MG63 (cell line): ENCODE measurements at regions not wholly inside any gene's neighbourhood (a gene's known extent, or its start where the extent isn't known, plus 50 kb on each side); places are given as distances from the start of the nearest gene placed in this dataset.

ENCODE experiments used
- DNase-seq: peaks from one replicate; pipeline ENCODE4 v3.0.0-alpha.2; 2020
- H3K27me3 ChIP-seq: fragments of 250-450 bp; sonication (Bioruptor Pico); 2 replicates; pipeline ENCODE4 v1.5.1; 2020; ENCODE audit warnings: mild to moderate bottlenecking, moderate library complexity
- H3K36me3 ChIP-seq: fragments of 250-450 bp; sonication (Bioruptor Pico); 2 replicates; pipeline ENCODE4 v1.5.1; 2020; ENCODE audit warnings: mild to moderate bottlenecking, moderate library complexity
- H3K4me3 ChIP-seq: fragments of 250-450 bp; sonication (Bioruptor Pico); 2 replicates; pipeline ENCODE4 v1.5.1; 2020; ENCODE audit warnings: mild to moderate bottlenecking, moderate library complexity
- H3K9me3 ChIP-seq: fragments of 250-450 bp; sonication (Bioruptor Pico); 2 replicates; pipeline ENCODE4 v1.5.1; 2020; ENCODE audit warnings: mild to moderate bottlenecking, moderate library complexity

DNA sequence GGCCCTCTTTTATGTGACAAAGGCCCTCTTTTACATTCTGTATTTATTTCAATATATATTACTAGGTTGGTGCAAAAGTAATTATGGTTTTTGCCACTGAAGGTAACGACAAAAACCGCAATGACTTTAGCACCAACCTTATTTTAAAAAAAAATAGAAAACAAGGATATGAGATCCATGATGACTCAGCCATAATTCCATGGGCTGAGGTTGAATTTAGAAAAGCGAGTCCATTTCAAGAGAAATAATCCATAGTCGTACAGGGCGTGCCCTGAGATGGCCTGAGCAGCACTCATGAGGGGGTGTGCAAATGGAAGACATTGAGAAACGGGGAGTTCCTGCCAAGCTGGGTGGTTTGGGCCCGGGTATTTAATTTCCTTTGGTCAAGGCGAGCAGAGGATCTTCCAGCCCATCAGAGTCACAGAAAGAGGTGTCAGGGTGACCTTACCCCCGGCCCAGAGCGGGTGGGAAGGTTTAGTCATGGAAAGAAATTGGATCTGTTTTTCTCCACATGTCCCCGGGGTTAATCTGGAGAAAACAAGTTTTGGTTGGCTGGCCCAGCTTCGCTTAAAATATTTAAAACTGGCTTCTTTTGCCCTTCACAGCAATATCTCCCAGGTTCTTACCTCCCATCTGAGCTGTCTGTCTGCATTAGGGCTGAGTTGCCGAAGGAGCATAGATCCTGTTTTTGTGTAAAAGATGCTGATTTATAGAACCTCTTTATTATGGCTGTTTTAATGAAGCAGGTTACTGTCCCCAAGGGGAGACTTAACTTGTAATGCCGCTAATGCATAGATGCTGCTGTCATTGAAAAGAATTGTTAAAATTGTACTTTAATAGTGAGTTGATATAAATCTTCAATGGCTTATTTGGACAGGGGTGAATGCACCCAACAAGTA, 255.6 kb downstream of the PREX1 start:
- no peaks in the 10 kb centered on the region for H3K9me3 ChIP-seq
- no peaks in the 10 kb centered on the region for H3K36me3 ChIP-seq
- no peak for DNase-seq
- H3K27me3 ChIP-seq, result peaks cover 8% of the 10 kb centered on the region; the same call in 1 of the 2 replicates
- H3K4me3 ChIP-seq, result no peak overlapping the region

DNA sequence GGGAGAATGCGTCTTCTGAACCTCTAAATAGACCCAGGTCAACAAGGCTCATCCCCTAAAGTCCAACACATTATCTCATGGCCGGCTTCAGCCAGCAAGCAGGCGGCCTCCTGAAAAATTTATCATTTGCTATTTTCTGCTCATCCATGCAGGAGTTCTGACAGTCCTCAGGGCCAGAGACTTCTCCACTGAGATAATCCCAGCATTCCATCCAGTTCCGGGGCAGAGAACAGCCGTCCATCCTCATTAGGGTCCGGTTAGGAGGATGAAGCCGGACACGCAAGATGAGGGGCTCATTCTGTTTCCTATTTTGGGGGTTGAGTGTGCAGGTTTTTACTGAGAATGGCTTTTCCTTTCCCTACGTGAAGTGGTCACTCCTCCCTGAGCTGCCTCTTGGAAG, 258.1 kb downstream of the PREX1 start:
- DNase-seq, result no peak
- H3K4me3 ChIP-seq, result no peak overlapping the region
- H3K36me3 ChIP-seq, result no peaks in the 10 kb centered on the region
- H3K27me3 ChIP-seq, result peaks cover 13% of the 10 kb centered on the region; the same call in 1 of the 2 replicates
- no peaks in the 10 kb centered on the region for H3K9me3 ChIP-seq

DNA sequence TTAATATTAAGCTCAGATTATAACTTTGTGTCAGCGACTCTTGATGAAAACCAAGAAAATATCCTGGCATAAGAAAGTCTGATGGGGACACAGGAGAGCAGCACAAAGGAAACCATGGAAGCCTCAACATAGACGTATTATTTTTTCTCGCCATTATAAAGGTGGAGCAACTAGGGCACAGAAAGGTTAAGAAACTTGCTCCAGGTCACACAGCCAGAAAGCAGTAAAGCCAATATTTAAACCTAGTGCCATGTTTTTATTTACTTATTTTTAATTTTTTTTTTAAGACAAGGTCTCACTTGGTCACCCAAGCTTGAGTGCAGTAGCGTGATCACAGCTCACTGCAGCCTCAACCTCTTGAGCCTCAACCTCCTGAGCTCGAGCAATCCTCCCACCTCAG, 259.3 kb downstream of the PREX1 start:
- Histone ChIP-seq H3K9me3 (0 out of 2 replicates have a peak, but pooled peaks cover 2% of the 10 kb centered on the region), H3K27me3 (peaks cover 13% of the 10 kb centered on the region; the same call in 1 of the 2 replicates), H3K4me3 (no peak overlapping the region), H3K36me3 (no peaks in the 10 kb centered on the region)
- no peak for DNase-seq

DNA sequence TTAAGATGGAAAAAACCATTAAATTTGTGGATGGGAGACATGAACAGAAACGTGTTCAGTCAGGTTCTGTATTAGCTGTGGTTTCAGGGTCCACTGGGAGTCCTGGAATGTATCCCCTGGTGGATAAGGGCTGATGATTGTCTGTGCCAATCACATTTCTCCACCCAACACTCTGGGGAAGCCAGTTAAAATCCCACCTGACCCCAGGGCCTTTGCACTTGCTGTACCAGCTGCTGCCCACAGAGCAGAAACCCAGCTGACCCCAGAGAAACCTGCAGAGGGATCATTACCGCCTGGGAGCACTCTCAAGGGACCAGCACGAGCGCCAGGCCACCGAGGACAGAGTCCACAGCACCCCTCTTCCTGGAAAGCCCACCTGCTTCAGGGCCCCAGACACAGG, 260.7 kb downstream of the PREX1 start:
- Histone ChIP-seq H3K27me3 (peaks cover 13% of the 10 kb centered on the region; the same call in 1 of the 2 replicates), H3K9me3 (peaks cover 4% of the 10 kb centered on the region; the same call in 1 of the 2 replicates)
- DNase-seq, result no peak

DNA sequence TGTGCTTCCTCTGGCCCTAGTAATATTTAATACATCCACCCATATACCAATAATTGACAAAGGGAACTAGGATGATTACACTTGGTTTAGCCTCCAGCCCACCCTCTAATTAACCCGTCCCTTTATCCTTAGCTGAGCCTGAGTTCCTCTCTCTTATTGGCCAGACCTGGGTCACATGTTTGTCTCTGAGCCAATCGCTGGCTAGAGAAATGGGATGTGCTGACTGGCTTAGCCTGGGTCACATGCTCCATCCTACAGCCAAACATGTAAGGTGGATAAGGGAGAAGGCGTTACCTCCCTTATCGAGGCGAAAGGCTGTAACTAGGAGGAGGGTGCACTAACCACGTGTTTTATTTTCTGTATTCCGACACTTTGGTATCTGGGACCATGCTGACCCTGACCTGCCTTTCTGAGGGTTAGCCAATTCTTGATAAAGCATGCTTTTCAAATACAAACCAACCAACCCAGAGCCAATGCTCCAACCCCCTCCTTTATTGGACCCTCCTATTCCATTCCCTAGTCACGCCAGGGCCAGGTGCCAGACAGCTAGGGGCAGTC, 262.7 kb downstream of the PREX1 start:
- no peak for DNase-seq
- Histone ChIP-seq H3K4me3 (no peak overlapping the region), H3K36me3 (no peaks in the 10 kb centered on the region), H3K9me3 (peaks cover 4% of the 10 kb centered on the region; the same call in 1 of the 2 replicates), H3K27me3 (peaks cover 13% of the 10 kb centered on the region; the same call in 1 of the 2 replicates)

More for the DNA sequence above, 260.7 kb downstream of the PREX1 start:
- no peak overlapping the region for H3K4me3 ChIP-seq
- no peaks in the 10 kb centered on the region for H3K36me3 ChIP-seq

DNA sequence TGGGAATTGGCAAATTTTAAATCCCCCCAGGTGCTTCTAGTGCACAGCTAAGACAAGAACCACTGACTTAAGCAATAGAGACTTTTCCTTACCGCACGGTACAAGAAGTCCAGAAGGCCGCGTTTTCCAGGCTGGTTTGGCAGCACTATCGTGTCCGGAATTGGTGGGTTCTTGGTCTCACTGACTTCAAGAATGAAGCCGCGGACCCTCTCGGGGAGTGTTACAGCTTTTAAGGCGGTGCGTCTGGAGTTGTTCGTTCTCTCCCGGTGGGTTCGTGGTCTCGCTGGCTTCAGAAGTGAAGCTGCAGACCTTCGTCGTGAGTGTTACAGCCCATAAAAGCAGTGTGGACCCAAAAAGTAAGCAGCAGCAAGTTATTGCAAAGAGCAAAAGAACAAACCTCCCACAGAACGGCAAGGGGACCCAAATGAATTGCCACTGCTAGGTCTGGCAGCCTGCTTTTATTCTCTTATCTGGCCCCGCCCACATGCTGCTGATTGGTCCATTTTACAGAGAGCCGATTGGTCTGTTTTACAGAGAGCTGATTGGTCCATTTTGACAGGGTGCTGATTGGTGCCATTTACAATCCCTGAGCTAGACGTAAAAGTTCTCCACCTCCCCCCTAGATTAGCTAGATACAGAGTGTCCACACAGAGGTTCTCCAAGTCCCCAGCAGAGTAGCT, 264.5 kb downstream of the PREX1 start:
- Histone ChIP-seq H3K9me3 (peaks cover 4% of the 10 kb centered on the region; the same call in 1 of the 2 replicates), H3K27me3 (peaks cover 8% of the 10 kb centered on the region; the same call in 1 of the 2 replicates), H3K36me3 (no peaks in the 10 kb centered on the region), H3K4me3 (no peak overlapping the region)
- no peak for DNase-seq

DNA sequence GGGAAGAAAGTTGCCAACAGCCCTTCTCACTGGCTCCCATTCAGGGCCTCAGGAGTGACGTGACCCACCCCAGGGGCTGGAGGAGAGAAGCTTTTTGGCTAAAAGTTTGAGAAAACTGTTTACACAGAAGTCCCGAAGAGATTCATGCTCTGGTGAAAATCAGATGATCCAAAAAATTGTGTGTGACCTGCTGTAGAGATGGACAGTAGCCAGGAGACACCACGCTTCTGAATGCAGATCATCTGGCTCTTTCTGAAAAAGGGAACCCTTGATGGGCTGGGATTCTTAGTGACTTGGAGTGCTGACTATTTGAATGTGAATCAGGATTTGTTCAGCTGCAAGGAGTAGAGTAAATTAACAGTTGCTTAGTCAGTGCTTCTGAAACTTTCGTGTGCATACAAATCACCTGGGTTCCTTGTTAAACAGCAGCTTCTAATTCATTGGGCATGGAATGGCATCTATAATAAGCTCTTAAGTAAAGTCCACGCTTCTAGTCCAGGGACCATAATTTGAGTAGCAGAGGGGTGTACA, 265.1 kb downstream of the PREX1 start:
- no peak for DNase-seq
- no peak overlapping the region for H3K4me3 ChIP-seq
- H3K36me3 ChIP-seq, result no peaks in the 10 kb centered on the region
- H3K27me3 ChIP-seq, result peaks cover 7% of the 10 kb centered on the region; the same call in 1 of the 2 replicates
- peaks cover 4% of the 10 kb centered on the region; the same call in 1 of the 2 replicates for H3K9me3 ChIP-seq

DNA sequence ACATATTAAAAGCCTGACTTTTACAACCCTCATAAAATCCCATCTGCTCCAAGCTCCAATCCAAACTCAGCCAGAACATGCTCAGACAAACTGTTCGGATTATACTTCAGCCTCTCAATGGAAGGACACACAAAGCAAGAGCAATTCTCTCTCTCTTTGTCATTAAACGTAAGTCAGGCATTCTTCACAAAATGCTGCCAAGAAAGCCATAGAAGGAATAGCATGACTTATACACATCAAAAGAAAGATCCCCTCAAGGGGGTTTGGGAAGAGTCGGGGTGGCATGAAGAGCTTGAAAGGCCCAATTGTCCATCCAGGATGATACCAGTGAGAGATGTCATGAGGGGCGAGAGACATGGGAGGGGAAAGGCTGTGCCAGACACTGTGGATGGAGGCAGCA, 268.9 kb downstream of the PREX1 start:
- H3K4me3 ChIP-seq, result no peak overlapping the region
- peaks cover 4% of the 10 kb centered on the region; the same call in 1 of the 2 replicates for H3K9me3 ChIP-seq
- no peak for DNase-seq
- H3K27me3 ChIP-seq, result peaks cover 13% of the 10 kb centered on the region
- no peaks in the 10 kb centered on the region for H3K36me3 ChIP-seq

DNA sequence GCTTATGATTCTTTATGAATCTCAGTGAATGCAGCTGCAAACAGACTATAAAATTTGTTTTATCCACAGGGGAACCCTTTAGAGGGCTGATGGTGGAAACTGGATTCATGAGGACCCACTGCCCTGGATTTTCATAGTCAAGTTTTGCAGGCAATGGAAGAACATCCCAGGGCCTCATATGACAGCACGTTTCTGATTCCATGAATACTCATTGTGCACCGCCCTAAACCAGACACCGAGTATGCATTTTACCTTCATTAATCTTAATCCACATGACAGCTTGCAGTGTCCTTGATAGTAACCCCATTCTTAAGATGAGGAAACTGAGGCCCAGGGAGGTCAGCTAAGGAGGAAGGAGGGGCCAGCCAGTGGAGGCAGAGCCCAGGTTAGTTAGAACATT, 270.4 kb downstream of the PREX1 start:
- Histone ChIP-seq H3K36me3 (no peaks in the 10 kb centered on the region), H3K27me3 (peaks cover 17% of the 10 kb centered on the region), H3K4me3 (no peak overlapping the region), H3K9me3 (no peaks in the 10 kb centered on the region)
- no peak for DNase-seq

DNA sequence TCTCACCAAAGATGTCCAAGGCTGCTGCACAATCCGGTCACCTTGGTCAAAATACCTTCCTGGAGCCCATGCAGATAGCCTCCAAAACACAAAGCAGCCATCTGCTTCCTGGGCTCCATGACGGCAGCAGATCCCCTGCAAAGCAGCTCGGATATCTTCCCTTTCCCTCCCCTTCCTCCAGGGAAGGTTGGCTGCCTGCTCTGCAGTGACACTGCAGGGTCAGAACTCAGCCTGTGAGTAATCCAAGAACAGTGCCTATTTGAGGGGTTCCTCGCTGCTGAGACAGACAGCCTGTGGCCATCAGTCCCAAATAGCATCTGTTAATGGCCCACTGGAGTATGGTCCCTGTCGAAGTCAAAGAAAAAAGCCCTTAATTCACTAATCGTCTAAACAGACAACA, 270.8 kb downstream of the PREX1 start:
- no peak overlapping the region for H3K4me3 ChIP-seq
- peaks cover 17% of the 10 kb centered on the region for H3K27me3 ChIP-seq
- H3K36me3 ChIP-seq, result no peaks in the 10 kb centered on the region
- no peak for DNase-seq
- no peaks in the 10 kb centered on the region for H3K9me3 ChIP-seq

DNA sequence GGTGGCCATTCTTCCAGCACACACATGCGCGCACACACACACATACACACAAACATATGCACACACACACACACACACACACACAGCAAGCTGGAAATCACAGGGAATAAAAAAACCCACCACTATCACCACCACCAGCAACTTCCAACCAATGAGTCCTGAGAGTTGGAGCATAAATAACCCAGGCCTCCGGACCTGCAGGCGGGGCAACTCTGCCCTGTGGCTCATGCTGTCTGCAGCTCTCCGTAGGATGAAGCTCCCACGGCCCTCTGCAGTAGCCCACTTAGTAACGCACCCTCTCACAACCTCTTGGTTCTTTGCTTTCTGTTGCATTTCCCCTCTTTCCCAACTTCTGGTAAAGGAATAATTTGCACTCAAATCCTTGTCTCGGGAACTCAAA, 275.2 kb downstream of the PREX1 start:
- DNase-seq, result no peak
- Histone ChIP-seq H3K27me3 (peaks cover 17% of the 10 kb centered on the region), H3K4me3 (no peak overlapping the region), H3K36me3 (no peaks in the 10 kb centered on the region), H3K9me3 (no peaks in the 10 kb centered on the region)

DNA sequence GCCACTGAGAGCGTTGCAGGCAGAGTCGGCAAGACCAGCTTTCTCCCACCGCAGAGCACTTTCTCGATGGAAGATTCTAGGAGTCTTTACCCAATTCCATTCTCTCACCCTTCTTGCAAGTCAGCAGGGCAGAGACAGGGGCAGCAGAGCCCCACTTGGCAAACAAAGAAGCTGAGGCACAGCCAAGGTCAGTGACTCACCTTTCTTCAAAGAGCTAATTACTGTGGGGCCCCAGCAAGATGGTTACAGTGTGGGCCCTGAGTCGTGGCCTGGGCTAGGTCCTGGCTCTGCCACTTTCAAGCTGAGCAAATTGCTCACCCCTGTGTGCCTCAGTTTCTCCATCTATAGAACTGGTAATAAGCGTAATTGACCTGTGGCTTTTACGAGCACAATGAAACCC, 277.0 kb downstream of the PREX1 start:
- DNase-seq, result peak; percentile 55
- Histone ChIP-seq H3K36me3 (no peaks in the 10 kb centered on the region), H3K9me3 (no peaks in the 10 kb centered on the region), H3K4me3 (no peak overlapping the region), H3K27me3 (peaks cover 16% of the 10 kb centered on the region)

DNA sequence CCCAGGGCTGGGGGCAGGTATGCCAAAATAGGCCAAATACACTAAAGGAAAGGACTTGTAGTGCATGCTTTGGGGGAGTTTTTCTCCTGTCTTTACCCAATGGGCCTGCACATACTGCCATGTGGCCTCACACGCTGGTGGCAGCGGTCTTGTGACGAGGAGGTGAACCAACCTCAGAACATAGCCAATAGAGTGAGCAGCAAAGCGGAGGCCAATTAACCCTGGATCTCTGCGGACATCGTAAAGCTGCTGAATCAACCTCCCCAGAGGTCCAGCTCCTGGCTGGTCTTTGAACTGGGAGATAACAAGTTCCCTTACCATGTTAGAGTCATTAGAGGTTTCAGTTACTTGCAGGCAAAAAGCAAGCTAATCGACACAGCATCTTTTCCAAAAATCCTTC, 280.1 kb downstream of the PREX1 start:
- no peak for DNase-seq
- Histone ChIP-seq H3K4me3 (no peak overlapping the region), H3K27me3 (peaks cover 15% of the 10 kb centered on the region; the same call in 1 of the 2 replicates), H3K9me3 (peaks cover 1% of the 10 kb centered on the region; the same call in 1 of the 2 replicates), H3K36me3 (no peaks in the 10 kb centered on the region)

DNA sequence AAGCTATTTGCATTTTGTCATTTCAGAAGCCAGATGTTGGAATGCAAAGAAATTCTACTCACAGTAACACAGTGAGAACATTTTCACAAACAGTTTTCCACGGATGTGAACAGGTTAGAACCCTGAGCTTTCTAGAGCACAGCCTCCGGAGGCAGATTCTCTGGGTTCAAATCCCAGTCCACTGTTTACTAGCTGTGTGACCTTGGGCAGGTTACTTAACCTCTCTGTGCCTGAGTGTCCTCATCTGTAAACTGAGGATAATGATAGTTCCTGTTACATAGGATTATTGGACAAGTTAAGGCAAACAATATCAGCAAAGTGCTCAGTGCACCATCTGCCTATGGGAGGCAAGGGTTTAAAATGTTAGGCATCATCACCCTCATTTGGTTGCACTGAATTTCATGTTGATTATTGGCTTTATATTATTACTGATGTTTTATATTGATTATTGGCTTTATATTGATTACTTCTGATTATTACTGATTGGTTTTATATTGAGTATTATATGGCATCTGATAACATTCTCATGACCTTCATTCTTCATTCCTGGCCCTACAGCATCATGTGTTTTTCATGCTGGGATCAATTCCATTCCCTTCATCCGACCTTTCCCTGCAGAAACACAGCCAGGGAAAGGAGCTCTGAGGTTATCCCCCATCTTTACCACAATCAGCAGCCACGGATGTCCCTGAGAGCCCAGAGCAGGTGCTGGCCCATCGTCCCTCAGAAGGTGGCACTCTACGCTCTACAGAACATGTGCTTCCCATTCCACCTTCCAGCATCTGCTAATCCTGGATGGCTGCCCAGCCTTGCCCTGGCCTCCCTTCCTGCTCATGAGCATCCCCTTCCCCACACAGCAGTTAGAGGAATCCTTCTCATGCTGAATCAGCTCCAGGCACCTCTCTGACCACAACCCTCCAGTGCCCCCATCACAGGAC, 283.1 kb downstream of the PREX1 start:
- Histone ChIP-seq H3K27me3 (peaks cover 34% of the 10 kb centered on the region), H3K36me3 (no peaks in the 10 kb centered on the region), H3K9me3 (peaks cover 6% of the 10 kb centered on the region; the same call in 1 of the 2 replicates), H3K4me3 (no peak overlapping the region)
- no peak for DNase-seq

DNA sequence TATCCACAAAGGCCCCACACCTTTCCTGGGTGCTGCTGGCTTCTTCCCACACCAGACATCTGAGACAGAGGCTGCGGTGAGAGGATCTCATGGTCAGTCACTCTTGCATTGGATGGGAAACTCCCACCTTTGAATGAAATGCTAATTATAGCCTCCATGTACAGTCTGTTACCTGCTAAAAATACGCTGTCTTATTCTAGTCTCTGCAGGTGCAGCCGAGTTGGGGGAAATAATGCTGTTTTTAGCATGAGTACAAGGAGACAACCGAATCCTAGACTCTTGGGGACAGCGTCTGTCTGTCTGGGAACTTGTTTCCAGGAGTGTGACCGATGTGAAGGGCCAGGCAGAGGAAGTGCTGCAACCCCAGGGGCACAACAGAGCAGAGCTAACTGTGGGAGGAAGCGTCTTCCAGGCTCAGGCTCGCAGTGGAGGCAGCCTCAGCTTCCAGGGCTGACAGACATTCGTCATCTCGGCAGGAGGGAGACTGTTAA, 286.2 kb downstream of the PREX1 start:
- Histone ChIP-seq H3K4me3 (no peak overlapping the region), H3K9me3 (peaks cover 6% of the 10 kb centered on the region; the same call in 1 of the 2 replicates), H3K27me3 (peaks cover 41% of the 10 kb centered on the region), H3K36me3 (no peaks in the 10 kb centered on the region)
- DNase-seq, result no peak

DNA sequence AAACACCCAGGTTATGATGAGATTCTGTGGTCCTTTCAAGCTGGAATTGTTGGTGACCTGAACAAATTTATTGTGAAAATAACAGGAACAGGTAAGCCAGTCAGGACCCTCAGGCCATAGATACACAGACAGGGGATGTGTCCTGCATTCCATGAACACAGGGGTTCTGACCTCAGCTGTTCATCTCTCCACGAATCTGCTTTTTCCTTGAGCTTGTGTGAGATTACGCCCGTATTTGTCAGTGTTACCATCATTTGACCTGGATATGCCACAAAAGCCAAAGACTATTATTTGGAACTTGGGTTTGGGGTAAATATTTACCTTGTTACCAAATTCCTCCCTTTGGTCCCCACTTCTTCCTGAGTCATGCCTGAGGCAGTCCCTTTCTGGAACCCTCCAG, 288.9 kb downstream of the PREX1 start:
- H3K9me3 ChIP-seq, result peaks cover 6% of the 10 kb centered on the region; the same call in 1 of the 2 replicates
- H3K36me3 ChIP-seq, result no peaks in the 10 kb centered on the region
- DNase-seq, result no peak
- peaks cover 48% of the 10 kb centered on the region for H3K27me3 ChIP-seq
- no peak overlapping the region for H3K4me3 ChIP-seq
